GM12891 (cell line): ENCODE measurements at regions not wholly inside any gene's neighbourhood (a gene's known extent, or its start where the extent isn't known, plus 50 kb on each side); places are given as distances from the start of the nearest gene placed in this dataset.
A peak's percentile ranks its signal among the peaks of the same experiment; 100 is the strongest.

Source experiments
- DNase-seq: peaks from one replicate; pipeline ENCODE4 v3.0.0; 2011; ENCODE audit warnings: low spot score; ENCODE audit not compliant: insufficient read length
- FAIRE-seq: peaks from 2 replicates; lab custom pipeline; 2011; peaks lifted over from hg19 to GRCh38; lab: Jason Lieb, UNC
- PAX5 ChIP-seq: IDR thresholded peaks from 2 replicates; pipeline ENCODE4 v1.6.1; 2011; ENCODE audit warnings: low read length, moderate library complexity, mild to moderate bottlenecking; ENCODE audit not compliant: insufficient read depth, severe bottlenecking
- POLR2A ChIP-seq: IDR thresholded peaks from 2 replicates; pipeline ENCODE4 v1.6.1; 2011; ENCODE audit warnings: low read depth, low read length, control low read depth
- POLR2AphosphoS5 ChIP-seq: IDR thresholded peaks from 2 replicates; pipeline ENCODE4 v1.6.1; 2011; ENCODE audit warnings: low read depth, low read length, control low read depth
- POU2F2 ChIP-seq: IDR thresholded peaks from 2 replicates; pipeline ENCODE4 v1.6.1; 2011; ENCODE audit warnings: low read depth, mild to moderate bottlenecking, control low read depth, low read length, moderate library complexity
- SPI1 ChIP-seq: IDR thresholded peaks from 2 replicates; pipeline ENCODE4 v1.6.1; 2011; ENCODE audit warnings: low read depth, low read length, control low read depth
- TAF1 ChIP-seq: IDR thresholded peaks from 2 replicates; pipeline ENCODE4 v1.6.1; 2011; ENCODE audit warnings: low read depth, low read length, control low read depth

DNA sequence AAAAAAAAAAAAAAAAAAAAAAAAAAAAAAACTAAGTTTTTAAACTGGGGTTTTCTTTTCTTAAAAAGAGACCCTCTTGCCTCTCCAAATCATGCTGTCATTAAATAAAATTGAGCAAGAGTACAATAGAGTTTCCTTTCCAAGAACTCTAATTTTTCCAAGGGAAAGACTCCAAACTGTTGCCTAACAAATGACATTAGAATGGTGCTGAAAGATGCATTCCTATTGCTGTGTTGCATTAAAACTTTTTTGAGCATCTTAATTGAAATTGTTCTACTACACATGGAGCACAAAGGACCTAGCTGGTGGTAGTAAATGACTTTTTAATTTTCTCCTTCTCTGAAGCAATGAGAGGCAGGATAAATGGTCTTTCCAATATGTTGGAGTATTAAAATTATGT, 469.1 kb upstream of the ARHGEF26 start:
- TF ChIP-seq POLR2AphosphoS5 (no peak), TAF1 (no peak), POLR2A (no peak), POU2F2 (no peak), PAX5 (no peak), SPI1 (no peak)
- DNase-seq (no peak), FAIRE-seq (no peak)

DNA sequence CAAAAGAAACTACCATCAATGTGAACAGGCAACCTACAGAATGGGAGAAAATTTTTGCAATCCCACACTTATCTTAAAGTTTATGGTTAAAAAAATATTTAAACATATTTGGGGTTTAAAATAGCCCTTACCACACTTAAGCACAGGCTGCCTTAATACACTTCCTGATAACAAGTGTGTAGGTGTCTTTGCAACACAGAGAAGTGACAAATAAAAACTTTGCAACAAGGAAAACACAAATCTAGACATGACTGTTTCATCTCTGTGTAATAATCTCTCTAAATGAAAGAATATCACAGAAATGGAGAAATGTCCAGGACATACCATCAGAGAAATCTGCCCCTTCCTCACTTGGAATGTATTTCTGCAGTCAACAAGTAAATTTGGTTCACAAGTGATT, 464.1 kb upstream of the ARHGEF26 start:
- FAIRE-seq (no peak), DNase-seq (no peak)
- TF ChIP-seq POLR2A (no peak), SPI1 (no peak), POLR2AphosphoS5 (no peak), TAF1 (no peak), PAX5 (no peak), POU2F2 (no peak)

DNA sequence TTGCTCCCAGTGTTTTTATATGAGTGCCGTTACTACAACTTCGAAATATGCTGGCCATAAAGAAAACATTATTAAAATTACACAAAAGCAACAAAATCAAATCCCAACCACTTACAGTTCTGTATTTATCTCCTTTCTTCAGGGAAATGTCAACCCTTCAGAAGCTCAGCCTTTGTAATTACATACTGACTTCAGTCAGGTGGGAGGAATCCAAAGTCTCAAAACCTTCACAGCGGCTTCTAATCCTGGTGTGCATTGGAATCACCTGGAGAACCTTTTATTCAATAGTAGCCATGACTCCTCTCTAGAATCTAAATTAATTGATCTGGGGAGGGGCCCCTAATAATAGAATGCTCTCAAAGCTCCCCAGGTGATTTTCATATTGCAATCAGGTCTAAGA, 463.7 kb upstream of the ARHGEF26 start:
- TF ChIP-seq POU2F2 (no peak), POLR2AphosphoS5 (no peak), SPI1 (no peak), TAF1 (no peak), PAX5 (no peak), POLR2A (no peak)
- FAIRE-seq (no peak), DNase-seq (no peak)

DNA sequence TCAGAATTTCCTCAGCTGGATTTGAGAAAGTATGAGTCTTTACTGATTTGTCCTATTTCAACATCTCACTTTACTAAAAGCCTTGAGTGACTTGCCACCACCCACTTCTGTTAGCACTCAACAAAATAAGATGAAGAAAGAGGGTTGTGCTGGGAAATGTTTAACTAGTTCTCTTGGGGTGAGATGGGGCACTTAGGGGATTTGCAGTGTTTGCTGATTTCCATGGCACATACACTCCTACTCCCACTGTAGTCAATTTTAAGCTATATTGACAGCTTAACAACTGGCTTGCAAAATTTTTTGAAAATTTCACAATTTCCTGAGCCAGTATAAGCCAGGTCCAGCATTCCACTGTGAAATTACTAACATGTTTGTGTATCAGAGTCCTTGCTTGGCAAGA, 463.1 kb upstream of the ARHGEF26 start:
- DNase-seq (no peak), FAIRE-seq (no peak)
- no peak for TF ChIP-seq SPI1

DNA sequence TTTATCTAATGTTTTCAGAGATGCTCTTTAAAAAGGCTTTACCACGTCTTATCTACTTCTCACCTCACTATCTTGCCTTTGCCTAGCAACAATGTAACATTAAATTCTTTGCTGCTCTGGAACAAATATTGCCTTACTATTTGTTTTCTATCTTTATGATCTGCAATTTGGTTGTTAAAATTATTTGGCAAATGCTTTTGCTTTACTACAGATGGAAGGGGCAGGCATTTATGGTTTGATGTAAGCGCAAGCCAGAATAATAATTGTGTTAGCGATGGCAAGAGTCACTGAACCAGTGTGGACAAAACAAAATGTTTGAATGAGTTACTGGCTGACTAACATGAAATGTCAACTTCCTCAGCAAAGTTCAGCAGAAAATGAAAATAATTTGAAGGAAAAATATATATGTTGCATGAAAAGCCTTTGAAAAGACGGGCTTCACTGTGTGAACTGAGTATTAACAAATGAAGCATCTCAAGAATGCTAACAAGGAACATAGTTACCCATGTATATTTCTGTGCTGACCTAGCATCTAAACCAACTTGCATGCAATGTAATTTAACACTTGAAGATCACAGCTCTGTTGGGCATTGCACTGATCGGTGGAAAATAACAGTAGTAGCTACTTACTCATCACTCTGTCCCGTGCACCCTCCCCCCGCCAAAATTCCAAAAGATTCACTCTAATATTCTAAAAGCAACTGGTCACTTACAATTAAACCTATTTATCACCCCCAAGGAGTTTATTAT, 454.0 kb upstream of the ARHGEF26 start:
- DNase-seq (no peak), FAIRE-seq (no peak)
- no peak for TF ChIP-seq TAF1
- TF ChIP-seq POLR2AphosphoS5 = no peak
- TF ChIP-seq SPI1 = no peak
- TF ChIP-seq POU2F2 = no peak
- no peak for TF ChIP-seq POLR2A
- no peak for TF ChIP-seq PAX5

DNA sequence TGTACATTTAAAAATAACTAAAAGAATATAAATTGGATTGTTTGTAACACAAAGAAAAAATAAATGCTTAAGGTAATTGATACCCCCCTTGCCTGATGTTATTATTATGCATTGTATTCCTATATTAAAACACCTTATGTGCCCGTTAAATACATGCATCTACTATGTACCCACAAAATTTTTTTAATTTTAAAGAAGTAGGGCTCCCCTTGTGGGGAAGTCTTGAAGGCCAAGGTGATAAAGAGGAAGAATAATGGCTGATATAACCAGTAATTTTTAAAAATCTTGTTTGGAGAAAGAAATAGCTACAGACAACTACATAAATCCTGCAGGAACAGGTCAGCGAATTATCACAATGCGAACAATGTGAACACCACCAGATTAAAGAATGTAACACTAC, 451.7 kb upstream of the ARHGEF26 start:
- FAIRE-seq = no peak
- no peak for DNase-seq
- TF ChIP-seq PAX5 (no peak), SPI1 (no peak), POU2F2 (no peak), POLR2AphosphoS5 (no peak), TAF1 (no peak), POLR2A (no peak)

DNA sequence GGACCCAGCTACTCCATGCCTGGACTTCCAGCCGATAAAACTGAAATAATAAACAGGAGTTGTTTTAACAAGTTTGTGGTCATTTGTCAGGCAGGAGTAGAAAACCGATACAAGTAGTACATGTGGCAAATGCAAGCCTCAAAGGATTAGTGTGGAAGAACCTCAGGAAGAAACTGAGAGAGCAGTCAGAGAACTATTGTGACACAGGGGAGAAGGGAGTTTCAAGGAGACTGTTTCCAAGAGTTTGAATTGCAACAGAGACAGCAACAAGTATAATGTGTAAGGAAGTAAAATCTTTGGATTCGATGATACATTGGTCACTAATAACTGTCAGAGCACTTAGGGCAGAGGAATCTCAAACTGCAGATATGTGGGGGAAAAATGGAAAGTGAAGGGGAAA, 450.6 kb upstream of the ARHGEF26 start:
- TF ChIP-seq POU2F2 = no peak
- no peak for TF ChIP-seq PAX5
- TF ChIP-seq POLR2A = no peak
- TF ChIP-seq TAF1 = no peak
- TF ChIP-seq SPI1 = no peak
- no peak for TF ChIP-seq POLR2AphosphoS5
- DNase-seq (no peak), FAIRE-seq (no peak)

DNA sequence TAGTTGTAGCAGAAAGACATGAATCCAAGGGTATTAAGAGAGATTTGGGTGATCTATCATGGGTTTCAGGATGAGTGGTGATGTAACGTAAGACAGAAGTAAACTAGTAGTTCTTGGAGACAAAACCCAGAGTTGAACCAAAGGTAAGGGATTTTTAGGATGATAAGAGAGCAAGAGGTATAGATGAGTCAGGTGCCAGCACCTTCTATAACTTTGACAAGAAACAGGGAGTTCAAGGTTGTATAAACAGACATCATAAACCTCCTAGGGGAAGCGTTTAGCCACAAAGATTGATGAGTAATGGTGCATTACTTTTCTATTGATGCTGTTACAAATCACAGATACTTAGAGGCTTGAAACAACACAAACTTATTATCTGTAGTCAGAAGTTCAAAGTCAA, 447.3 kb upstream of the ARHGEF26 start:
- FAIRE-seq (no peak), DNase-seq (no peak)
- TF ChIP-seq SPI1 (no peak), TAF1 (no peak), POU2F2 (no peak), PAX5 (no peak), POLR2A (no peak), POLR2AphosphoS5 (no peak)

DNA sequence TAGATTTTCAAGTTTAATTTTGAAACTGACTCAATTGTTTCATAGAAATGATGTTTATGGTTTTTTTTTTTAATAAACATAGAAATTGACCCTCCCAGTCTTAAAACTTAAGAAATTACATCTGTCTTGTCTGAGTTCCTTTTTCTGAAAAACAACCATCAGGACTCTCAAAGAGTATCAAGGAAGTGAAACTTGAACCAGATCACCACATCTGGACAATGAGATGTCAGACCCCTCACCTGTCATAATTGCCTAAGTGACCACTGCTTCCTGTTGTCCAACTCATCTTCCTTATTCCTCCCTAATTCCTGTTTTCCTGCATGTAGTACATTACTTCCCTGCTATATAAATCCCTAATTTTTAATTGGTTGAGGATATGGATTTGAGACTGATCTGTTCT, 441.5 kb upstream of the ARHGEF26 start:
- DNase-seq = no peak
- FAIRE-seq = no peak
- TF ChIP-seq POLR2AphosphoS5 (no peak), SPI1 (peak; percentile 61)

DNA sequence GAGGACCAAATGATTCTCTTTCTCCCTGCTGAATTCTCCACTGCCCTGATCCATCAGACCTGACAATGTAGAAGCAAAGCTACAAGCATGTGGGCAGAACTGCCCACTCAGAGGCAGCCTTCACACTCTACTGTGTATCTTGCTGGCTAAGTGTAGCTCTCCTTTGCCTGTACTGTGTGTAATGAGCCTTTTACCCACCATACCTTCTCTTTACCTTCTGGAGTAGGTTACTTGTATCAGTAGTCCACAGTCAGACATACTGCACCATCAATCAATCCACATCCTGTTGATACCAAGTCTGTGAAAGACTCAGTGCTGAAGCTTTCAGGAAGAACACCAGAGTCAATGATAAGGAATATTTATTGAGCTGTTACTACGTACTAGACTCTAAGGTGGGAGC, 440.7 kb upstream of the ARHGEF26 start:
- no peak for DNase-seq
- FAIRE-seq = no peak
- TF ChIP-seq POLR2AphosphoS5 = no peak
- no peak for TF ChIP-seq SPI1
- no peak for TF ChIP-seq TAF1
- TF ChIP-seq POU2F2 = no peak
